H1 (cell line): ENCODE measurements at regions not wholly inside any gene's neighbourhood (a gene's known extent, or its start where the extent isn't known, plus 50 kb on each side); places are given as distances from the start of the nearest gene placed in this dataset.

ENCODE experiments used
- CTCF ChIA-PET: fragments of 300-600 bp; sonication (Branson Sonifier 250); formaldehyde crosslinking; loops from one replicate; lab custom pipeline; 2021; ENCODE audit not compliant: partially characterized antibody; lab: Charles Lee
- POLR2A ChIA-PET: fragments of 300-600 bp; sonication (Branson Sonifier 250); formaldehyde crosslinking; loops from one replicate; lab custom pipeline; 2021; ENCODE audit warnings: inconsistent platforms; ENCODE audit not compliant: partially characterized antibody; lab: Charles Lee
- DNase-seq, 2 experiments: peaks; one replicate each; pipeline versions ENCODE4 v3.0.0 to v3.0.0-alpha.2; 2010 to 2022; ENCODE audit warnings: low spot score in 2 of 2, low read depth in 1 of 2, mixed read lengths in 1 of 2
- FAIRE-seq: peaks from 2 replicates; lab custom pipeline; 2011; peaks lifted over from hg19 to GRCh38; lab: Jason Lieb, UNC
- H2AFZ ChIP-seq: 2 replicates; pipeline ENCODE4 v1.8.1; 2012; ENCODE audit warnings: low read length, inconsistent platforms
- H2AK5ac ChIP-seq: 2 replicates; pipeline ENCODE4 v1.6.1; 2013; ENCODE audit warnings: low read depth, low read length
- H2BK120ac ChIP-seq: replicated peaks from 2 replicates; pipeline ENCODE3; 2013; ENCODE audit warnings: low read depth, low read length, inconsistent platforms
- H2BK12ac ChIP-seq: 2 replicates; pipeline ENCODE4 v1.6.1; 2013; ENCODE audit warnings: low read depth, low read length
- H2BK15ac ChIP-seq: 2 replicates; pipeline ENCODE4 v1.6.1; 2013; ENCODE audit warnings: low read length
- H2BK20ac ChIP-seq: 2 replicates; pipeline ENCODE4 v1.6.1; 2013; ENCODE audit warnings: low read length
- H2BK5ac ChIP-seq: 2 replicates; pipeline ENCODE4 v1.6.1; 2013; ENCODE audit warnings: low read depth, low read length
- H3K14ac ChIP-seq: 2 replicates; pipeline ENCODE4 v1.6.1; 2013; ENCODE audit warnings: inconsistent platforms; ENCODE audit not compliant: insufficient read length
- H3K18ac ChIP-seq: 2 replicates; pipeline ENCODE4 v1.6.1; 2013; ENCODE audit warnings: low read length; ENCODE audit errors: extremely low read depth
- H3K23ac ChIP-seq: 2 replicates; pipeline ENCODE4 v1.6.1; 2013; ENCODE audit warnings: inconsistent platforms; ENCODE audit not compliant: insufficient read length
- H3K23me2 ChIP-seq: 2 replicates; pipeline ENCODE4 v1.6.1; 2013; ENCODE audit warnings: low read depth, low read length
- H3K27ac ChIP-seq: 2 replicates; pipeline ENCODE4 v1.6.1; 2011; ENCODE audit warnings: low read depth, low read length, inconsistent platforms
- H3K27me3 ChIP-seq, 4 experiments: replicated peaks in 1 of 4; 1 replicate in 1 of 4; 2 replicates in 3 of 4; pipeline versions ENCODE4 v1.6.1 to v1.8.1; 2011 to 2013; ENCODE audit warnings: low read length in 3 of 4, mild to moderate bottlenecking in 3 of 4, inconsistent platforms in 2 of 4, mixed read lengths in 2 of 4, moderate library complexity in 1 of 4; ENCODE audit not compliant: control insufficient read depth in 3 of 4, insufficient read depth in 3 of 4; ENCODE audit errors: extremely low read depth in 1 of 4
- H3K36me3 ChIP-seq, 4 experiments: 2 replicates each; pipeline versions ENCODE4 v1.6.1 to v1.8.1; 2011 to 2013; ENCODE audit warnings: mild to moderate bottlenecking in 4 of 4, low read length in 3 of 4, moderate library complexity in 2 of 4, control low read depth in 1 of 4, inconsistent platforms in 1 of 4; ENCODE audit not compliant: insufficient read depth in 4 of 4, control insufficient read depth in 2 of 4
- H3K4ac ChIP-seq: replicated peaks from 2 replicates; pipeline ENCODE3; 2013; ENCODE audit warnings: low read length, low read depth, mixed read lengths, inconsistent platforms; ENCODE audit not compliant: insufficient read length
- H3K4me1 ChIP-seq, 4 experiments: replicated peaks in 1 of 4; 1 replicate in 1 of 4; 2 replicates in 3 of 4; pipeline versions ENCODE4 v1.6.1 to v1.8.1; 2011 to 2013; ENCODE audit warnings: low read length in 3 of 4, inconsistent platforms in 2 of 4, mixed read lengths in 1 of 4; ENCODE audit not compliant: insufficient read depth in 4 of 4, control insufficient read depth in 3 of 4
- H3K4me2 ChIP-seq, 2 experiments: 2 replicates each; pipeline versions ENCODE4 v1.6.1 to v1.8.1; 2011 to 2013; ENCODE audit warnings: low read depth in 2 of 2, low read length in 2 of 2, control low read depth in 1 of 2, inconsistent platforms in 1 of 2, mild to moderate bottlenecking in 1 of 2; ENCODE audit not compliant: insufficient read depth in 1 of 2
- H3K4me3 ChIP-seq, 4 experiments: fragments of 200-600, 300-600 bp in 1 of 4; sonication (generic), shearing (Covaris generic), sonication (Bioruptor Twin) in 1 of 4; 2 replicates each; pipeline versions ENCODE4 v1.5.1 to v1.8.1; 2011 to 2016; ENCODE audit warnings: low read length in 4 of 4, low read depth in 3 of 4, control low read depth in 2 of 4, inconsistent platforms in 2 of 4, mild to moderate bottlenecking in 2 of 4, mixed read lengths in 1 of 4, moderate library complexity in 1 of 4; ENCODE audit not compliant: insufficient read depth in 2 of 4; ENCODE audit errors: extremely low read depth in 1 of 4
- H3K56ac ChIP-seq: replicated peaks from 2 replicates; pipeline ENCODE3; 2013; ENCODE audit warnings: low read depth, mild to moderate bottlenecking, mixed read lengths, low read length, inconsistent platforms; ENCODE audit not compliant: insufficient read length
- H3K79me1 ChIP-seq: 2 replicates; pipeline ENCODE4 v1.6.1; 2013; ENCODE audit warnings: low read depth, low read length, control low read depth
- H3K79me2 ChIP-seq, 2 experiments: 2 replicates each; pipeline versions ENCODE4 v1.6.1 to v1.8.1; 2012 to 2013; ENCODE audit warnings: low read length in 2 of 2, mild to moderate bottlenecking in 2 of 2, inconsistent platforms in 1 of 2; ENCODE audit not compliant: insufficient read depth in 2 of 2, control insufficient read depth in 1 of 2
- H3K9ac ChIP-seq, 4 experiments: replicated peaks in 1 of 4; 1 replicate in 1 of 4; 2 replicates in 3 of 4; pipeline versions ENCODE4 v1.6.1 to v1.8.1; 2011 to 2013; ENCODE audit warnings: low read depth in 3 of 4, low read length in 3 of 4, control low read depth in 2 of 4, mild to moderate bottlenecking in 2 of 4, moderate library complexity in 2 of 4, inconsistent platforms in 1 of 4; ENCODE audit errors: extremely low read depth in 1 of 4
- H3K9me3 ChIP-seq, 2 experiments: 2 replicates each; pipeline versions ENCODE4 v1.6.1 to v1.8.1; 2012 to 2013; ENCODE audit warnings: mild to moderate bottlenecking in 2 of 2, moderate library complexity in 2 of 2, control low read depth in 1 of 2, inconsistent platforms in 1 of 2, low read depth in 1 of 2, low read length in 1 of 2, mixed read lengths in 1 of 2; ENCODE audit not compliant: insufficient read depth in 2 of 2
- H4K20me1 ChIP-seq, 2 experiments: replicated peaks in 1 of 2; 2 replicates each; pipeline versions ENCODE3 to v1.8.1; 2011 to 2013; ENCODE audit warnings: inconsistent platforms in 2 of 2, low read length in 2 of 2, mild to moderate bottlenecking in 1 of 2; ENCODE audit not compliant: insufficient read depth in 2 of 2, control insufficient read depth in 1 of 2
- H4K5ac ChIP-seq: 2 replicates; pipeline ENCODE4 v1.6.1; 2013; ENCODE audit warnings: low read length, low read depth, mixed read lengths, inconsistent platforms; ENCODE audit not compliant: insufficient read length
- H4K8ac ChIP-seq: 2 replicates; pipeline ENCODE4 v1.8.0; 2013; ENCODE audit warnings: mild to moderate bottlenecking, moderate library complexity, low read length, inconsistent platforms; ENCODE audit not compliant: insufficient read depth; ENCODE audit errors: extremely low read depth
- H4K91ac ChIP-seq: replicated peaks from 2 replicates; pipeline ENCODE3; 2013; ENCODE audit warnings: low read length, mixed read lengths, inconsistent platforms; ENCODE audit not compliant: insufficient read length
- ATF3 ChIP-seq: IDR thresholded peaks from 2 replicates; pipeline ENCODE4 v1.6.1; 2011; ENCODE audit warnings: low read depth, mild to moderate bottlenecking, low read length; ENCODE audit not compliant: insufficient read depth
- CHD2 ChIP-seq: IDR thresholded peaks from 2 replicates; pipeline ENCODE4 v1.6.1; 2012; ENCODE audit warnings: low read length, improper control_type of control experiment
- EP300 ChIP-seq, 2 experiments: IDR thresholded peaks; 1 replicate in 1 of 2; 2 replicates in 1 of 2; pipeline ENCODE4 v1.6.1; 2011 to 2012; ENCODE audit warnings: low read depth in 2 of 2, low read length in 2 of 2, mild to moderate bottlenecking in 2 of 2, borderline replicate concordance in 1 of 2, inconsistent platforms in 1 of 2, moderate library complexity in 1 of 2
- GABPA ChIP-seq: IDR thresholded peaks from 2 replicates; pipeline ENCODE4 v1.6.1; 2011; ENCODE audit warnings: mild to moderate bottlenecking, low read length, moderate library complexity, borderline replicate concordance; ENCODE audit not compliant: insufficient read depth
- HDAC2 ChIP-seq, 2 experiments: fragments of 300-600 bp in 1 of 2; sonication (generic) in 1 of 2; IDR thresholded peaks; 2 replicates each; pipeline ENCODE4 v1.6.1; 2011 to 2012; ENCODE audit warnings: low read depth in 2 of 2, low read length in 2 of 2, mild to moderate bottlenecking in 2 of 2, moderate library complexity in 2 of 2, borderline replicate concordance in 1 of 2, inconsistent platforms in 1 of 2
- KDM4A ChIP-seq: IDR thresholded peaks from one replicate; pipeline ENCODE4 v1.7.1; 2012; ENCODE audit warnings: low read depth, mild to moderate bottlenecking, moderate library complexity, low read length, inconsistent platforms; ENCODE audit not compliant: severe bottlenecking
- NANOG ChIP-seq: IDR thresholded peaks from 2 replicates; pipeline ENCODE4 v1.6.1; 2011; ENCODE audit warnings: low read length, low read depth, mild to moderate bottlenecking, inconsistent platforms; ENCODE audit not compliant: insufficient read depth, poor library complexity, severe bottlenecking
- RBBP5 ChIP-seq: IDR thresholded peaks from 2 replicates; pipeline ENCODE4 v1.7.1; 2012; ENCODE audit warnings: low read depth, mild to moderate bottlenecking, inconsistent platforms, low read length, moderate library complexity, borderline replicate concordance
- RNF2 ChIP-seq: fragments of 200-900, 300-1000 bp; sonication (generic); IDR thresholded peaks from 2 replicates; pipeline ENCODE4 v1.7.1; 2016; ENCODE audit warnings: borderline replicate concordance, low read depth, mild to moderate bottlenecking, antibody characterized with exemption, low read length; ENCODE audit not compliant: poor library complexity, severe bottlenecking; ENCODE audit errors: missing control alignments
- WGBS, 2 experiments: shearing (Covaris generic) in 1 of 2; methylation state at CpG; one replicate each; pipeline versions ENCODE4 v1.1.6 to v1.1.7; 2013 to 2015; ENCODE audit warnings: low lambda C conversion rate in 2 of 2, mixed read lengths in 2 of 2, inconsistent platforms in 1 of 2, low coverage in 1 of 2, missing lambda C conversion rate in 1 of 2; ENCODE audit not compliant: insufficient replicate concordance in 2 of 2, insufficient coverage in 1 of 2, insufficient read length in 1 of 2; ENCODE audit errors: extremely low coverage in 1 of 2, missing lambda C conversion rate in 1 of 2; 5-methylcytosine and 5-hydroxymethylcytosine counted together

GRCh38 chr12:105462831-105463230, 132.3 kb downstream of the C12orf75 start:
- H3K9ac ChIP-seq = no peak overlapping the region
- H3K27me3 ChIP-seq = no peaks in the 10 kb centered on the region
- DNase-seq = no peak
- H3K79me1 ChIP-seq = no peaks in the 10 kb centered on the region
- 95% methylated on average over 2 of the region's 2 CpGs; no CpG with 5 or more reads in 1 of the 2 experiments for WGBS, 2 experiments
- ChIA-PET POLR2A (no interaction called here), CTCF (interaction anchor here (0.6 to 1.9 kb wide), 4 partner anchors 25 to 1632 kb away, joined by 3 to 5 read pairs (median 4); no protein-coding TSS in a partner anchor)
- H4K91ac ChIP-seq = no peak overlapping the region
- H2BK120ac ChIP-seq = no peak overlapping the region
- H4K5ac ChIP-seq = no peak overlapping the region
- no peaks in the 10 kb centered on the region for H3K23me2 ChIP-seq
- no peak overlapping the region for H3K23ac ChIP-seq
- no peak overlapping the region for H2BK5ac ChIP-seq
- no peak overlapping the region for H3K4me2 ChIP-seq
- H3K79me2 ChIP-seq = no peaks in the 10 kb centered on the region
- no peak overlapping the region for H3K27ac ChIP-seq
- FAIRE-seq = no peak
- no peak overlapping the region for H2BK15ac ChIP-seq
- no peak overlapping the region for H2BK20ac ChIP-seq
- no peak overlapping the region for H2AFZ ChIP-seq
- no peak overlapping the region for H4K8ac ChIP-seq
- H3K14ac ChIP-seq = no peak overlapping the region
- no peak overlapping the region for H3K56ac ChIP-seq
- peaks cover 0 to 6% (median 2%) of the 10 kb centered on the region in 4 experiments; a peak in 2 of 7 replicates for H3K4me1 ChIP-seq
- H3K18ac ChIP-seq = no peak overlapping the region
- no peaks in the 10 kb centered on the region for H3K36me3 ChIP-seq
- TF ChIP-seq HDAC2 (IDR thresholded peaks at IDR 0.05; ENCODE audit: borderline replicate concordance in 1 of 2, low read depth in 2 of 2, low read length in 2 of 2) = no peak
- TF ChIP-seq RNF2 = no peak
- TF ChIP-seq EP300 (IDR thresholded peaks at IDR 0.05; ENCODE audit: borderline replicate concordance in 1 of 2, low read depth in 2 of 2, low read length in 2 of 2) = no peak
- no peak for TF ChIP-seq RBBP5
- TF ChIP-seq ATF3 = no peak
- no peak for TF ChIP-seq KDM4A
- no peak for TF ChIP-seq CHD2
- no peak for TF ChIP-seq GABPA
- no peak for TF ChIP-seq NANOG
- peaks cover 0 to 3% of the 10 kb centered on the region in 2 experiments; a peak in 1 of 4 replicates for H3K9me3 ChIP-seq
- H3K4me3 ChIP-seq = no peak overlapping the region
- H2AK5ac ChIP-seq = no peak overlapping the region
- no peaks in the 10 kb centered on the region for H4K20me1 ChIP-seq
- H2BK12ac ChIP-seq = no peak overlapping the region
- H3K4ac ChIP-seq = no peak overlapping the region
